ENCODE measurements at regions not wholly inside any gene's neighbourhood (a gene's known extent, or its start where the extent isn't known, plus 50 kb on each side); places are given as distances from the start of the nearest gene placed in this dataset.

DNA sequence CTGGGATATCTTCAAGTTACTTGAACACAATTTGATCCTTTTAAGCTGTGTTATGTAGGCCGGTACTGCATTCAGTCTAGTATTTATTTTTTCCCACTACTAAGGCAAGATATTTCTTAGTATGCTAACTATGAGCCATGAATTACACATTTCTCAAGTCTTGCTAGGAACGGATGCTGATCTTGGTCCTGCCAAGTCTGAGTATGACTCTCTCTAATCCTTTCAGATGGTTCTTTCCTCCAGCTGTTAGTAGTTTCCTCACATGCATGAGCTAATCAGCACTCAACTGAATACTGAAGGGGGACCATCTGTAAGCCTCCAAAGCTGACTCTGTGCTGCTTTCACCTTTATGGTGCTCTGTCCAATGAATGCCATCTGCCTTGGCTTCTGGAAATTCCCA, 460.3 kb downstream of the KCTD12 start:
- Histone ChIP-seq H3K4me3 (ENCODE audit: low read depth, low read length) (no peak overlapping the region), H3K4me1 (no peaks in the 10 kb centered on the region), H3K27me3 (no peaks in the 10 kb centered on the region), H3K9me3 (no peaks in the 10 kb centered on the region), H3K36me3 (no peaks in the 10 kb centered on the region)
- TF ChIP-seq, protein P1, sequence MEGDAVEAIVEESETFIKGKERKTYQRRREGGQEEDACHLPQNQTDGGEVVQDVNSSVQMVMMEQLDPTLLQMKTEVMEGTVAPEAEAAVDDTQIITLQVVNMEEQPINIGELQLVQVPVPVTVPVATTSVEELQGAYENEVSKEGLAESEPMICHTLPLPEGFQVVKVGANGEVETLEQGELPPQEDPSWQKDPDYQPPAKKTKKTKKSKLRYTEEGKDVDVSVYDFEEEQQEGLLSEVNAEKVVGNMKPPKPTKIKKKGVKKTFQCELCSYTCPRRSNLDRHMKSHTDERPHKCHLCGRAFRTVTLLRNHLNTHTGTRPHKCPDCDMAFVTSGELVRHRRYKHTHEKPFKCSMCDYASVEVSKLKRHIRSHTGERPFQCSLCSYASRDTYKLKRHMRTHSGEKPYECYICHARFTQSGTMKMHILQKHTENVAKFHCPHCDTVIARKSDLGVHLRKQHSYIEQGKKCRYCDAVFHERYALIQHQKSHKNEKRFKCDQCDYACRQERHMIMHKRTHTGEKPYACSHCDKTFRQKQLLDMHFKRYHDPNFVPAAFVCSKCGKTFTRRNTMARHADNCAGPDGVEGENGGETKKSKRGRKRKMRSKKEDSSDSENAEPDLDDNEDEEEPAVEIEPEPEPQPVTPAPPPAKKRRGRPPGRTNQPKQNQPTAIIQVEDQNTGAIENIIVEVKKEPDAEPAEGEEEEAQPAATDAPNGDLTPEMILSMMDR (IDR thresholded peaks at IDR 0.05; ENCODE audit: low read depth, low read length): no peak
- DNase-seq: no peak

DNA sequence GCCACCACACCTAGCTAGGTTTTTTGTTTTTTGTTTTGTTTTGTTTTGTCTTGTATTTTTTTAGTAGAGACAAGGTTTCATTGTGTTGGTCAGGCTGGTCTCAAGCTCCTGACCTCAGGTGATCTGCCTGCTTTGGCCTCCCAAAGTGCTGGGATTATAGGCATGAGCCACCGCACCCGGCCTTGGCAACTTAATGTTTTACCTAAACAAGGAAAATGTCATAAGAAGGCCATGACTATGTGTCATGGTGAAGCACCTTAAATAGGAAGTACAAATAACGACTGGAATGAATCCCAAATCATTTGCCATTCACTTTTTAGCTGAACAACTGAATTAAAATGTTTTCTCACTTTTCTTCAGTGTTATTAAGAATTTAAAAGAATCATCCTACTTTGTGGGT, 465.2 kb downstream of the KCTD12 start:
- DNase-seq: no peak
- Histone ChIP-seq H3K9me3 (no peaks in the 10 kb centered on the region), H3K4me1 (no peaks in the 10 kb centered on the region), H3K36me3 (no peaks in the 10 kb centered on the region), H3K4me3 (ENCODE audit: low read depth, low read length) (no peak overlapping the region), H3K27me3 (0 out of 2 replicates have a peak, but pooled peaks cover 3% of the 10 kb centered on the region)
- TF ChIP-seq, protein P1 (IDR thresholded peaks at IDR 0.05; ENCODE audit: low read depth, low read length): no peak

DNA sequence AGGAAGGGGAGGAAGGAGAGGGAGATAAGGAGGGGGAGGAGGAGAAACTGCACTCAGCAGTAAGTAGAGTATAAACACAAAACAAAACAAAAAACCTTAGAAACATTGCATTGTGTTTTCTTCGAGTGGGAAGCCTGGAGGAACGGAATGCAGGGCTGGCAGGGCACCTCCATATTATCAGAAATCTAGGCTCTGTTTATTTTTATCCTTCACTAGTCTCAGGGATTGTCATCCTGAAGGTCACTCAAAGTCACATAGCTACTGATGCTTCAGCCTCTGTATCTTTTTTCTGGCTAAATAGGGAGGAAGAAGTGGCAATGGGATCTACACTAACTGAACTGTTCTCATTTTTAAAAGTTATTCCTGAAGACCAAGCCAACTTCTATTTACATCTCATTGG, 467.8 kb downstream of the KCTD12 start:
- H3K4me1 ChIP-seq: no peaks in the 10 kb centered on the region
- H3K27me3 ChIP-seq: 0 out of 2 replicates have a peak, but pooled peaks cover 3% of the 10 kb centered on the region
- DNase-seq: no peak
- H3K4me3 ChIP-seq (ENCODE audit: low read depth, low read length): no peak overlapping the region
- TF ChIP-seq, protein P1 (IDR thresholded peaks at IDR 0.05; ENCODE audit: low read depth, low read length): no peak
- no peaks in the 10 kb centered on the region for H3K36me3 ChIP-seq
- no peaks in the 10 kb centered on the region for H3K9me3 ChIP-seq

DNA sequence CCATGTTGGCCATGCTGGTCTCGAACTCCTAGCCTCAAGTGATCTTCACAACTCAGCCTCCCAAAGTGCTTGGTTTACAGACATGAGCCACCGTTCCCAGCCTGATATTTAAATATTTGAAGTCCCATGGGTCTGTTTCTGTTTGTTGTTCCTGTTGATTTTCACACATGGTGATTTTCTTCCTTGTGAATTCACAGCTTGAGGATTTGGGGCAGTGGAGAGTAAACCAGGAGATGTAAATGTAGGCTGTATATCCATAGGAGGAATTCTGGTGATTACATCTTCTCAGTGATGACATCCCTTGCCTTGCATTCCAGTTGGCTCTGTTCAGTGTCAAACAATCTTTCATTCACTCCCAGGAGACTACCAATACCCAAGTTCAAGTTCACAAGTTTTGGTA, 471.9 kb downstream of the KCTD12 start:
- H3K9me3 ChIP-seq: no peaks in the 10 kb centered on the region
- TF ChIP-seq, protein P1 (IDR thresholded peaks at IDR 0.05; ENCODE audit: low read depth, low read length): no peak
- no peaks in the 10 kb centered on the region for H3K36me3 ChIP-seq
- no peaks in the 10 kb centered on the region for H3K27me3 ChIP-seq
- no peak overlapping the region for H3K4me3 ChIP-seq (ENCODE audit: low read depth, low read length)
- DNase-seq: no peak
- H3K4me1 ChIP-seq: no peaks in the 10 kb centered on the region

DNA sequence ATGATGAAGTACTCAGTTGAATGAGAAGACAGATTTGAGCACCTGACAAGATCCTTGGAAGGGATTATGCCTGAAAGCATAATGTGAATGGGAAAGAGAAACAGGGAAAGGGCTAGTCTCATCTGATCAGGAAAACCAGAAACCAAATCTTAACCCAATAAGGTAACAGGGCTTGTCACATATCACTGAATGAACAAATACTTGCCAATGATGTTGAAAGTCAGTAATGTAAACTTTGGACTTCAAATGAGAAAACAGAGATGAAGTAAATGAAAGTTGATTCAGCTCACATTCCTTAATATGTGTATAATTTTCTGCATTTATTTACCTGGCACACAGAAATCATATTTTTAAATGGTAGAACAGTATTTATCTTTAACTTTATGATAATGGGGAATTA, 480.0 kb downstream of the KCTD12 start:
- TF ChIP-seq, protein P1 (IDR thresholded peaks at IDR 0.05; ENCODE audit: low read depth, low read length): no peak

DNA sequence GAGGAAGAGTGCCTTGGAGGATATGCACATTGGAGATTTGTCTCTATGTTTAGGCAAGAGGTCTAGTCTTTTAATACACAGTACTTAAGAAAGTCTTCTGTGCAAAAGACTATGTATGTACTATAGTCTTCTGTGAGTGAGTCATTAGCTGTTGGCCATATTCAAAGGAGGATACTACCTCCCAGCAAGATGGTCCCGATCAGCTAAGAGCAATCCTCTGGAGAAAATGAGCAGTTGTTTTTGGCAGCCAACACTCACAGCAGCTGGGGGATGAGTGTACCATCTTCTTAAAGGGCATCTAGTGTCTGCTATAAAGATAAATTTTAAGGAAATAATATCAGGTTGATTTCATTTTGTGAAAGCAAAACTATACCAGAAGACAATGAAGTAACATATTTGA, 487.8 kb downstream of the KCTD12 start:
- Histone ChIP-seq H3K27me3 (no peaks in the 10 kb centered on the region), H3K4me1 (no peaks in the 10 kb centered on the region), H3K4me3 (ENCODE audit: low read depth, low read length) (no peak overlapping the region), H3K9me3 (no peaks in the 10 kb centered on the region), H3K36me3 (no peaks in the 10 kb centered on the region)
- no peak for DNase-seq
- TF ChIP-seq, protein P1 (IDR thresholded peaks at IDR 0.05; ENCODE audit: low read depth, low read length): no peak

More for the DNA sequence above, 480.0 kb downstream of the KCTD12 start:
- DNase-seq: no peak
- H3K27me3 ChIP-seq: no peaks in the 10 kb centered on the region
- H3K4me1 ChIP-seq: no peaks in the 10 kb centered on the region
- no peak overlapping the region for H3K4me3 ChIP-seq (ENCODE audit: low read depth, low read length)
- no peaks in the 10 kb centered on the region for H3K36me3 ChIP-seq
- H3K9me3 ChIP-seq: no peaks in the 10 kb centered on the region
